ENCODE measurements at regions not wholly inside any gene's neighbourhood (a gene's known extent, or its start where the extent isn't known, plus 50 kb on each side); places are given as distances from the start of the nearest gene placed in this dataset.

GRCh38 chr2:145501920-145502319 is 982.0 kb upstream of the ZEB2 start:
- no peak for DNase-seq (ENCODE audit: low spot score)

GRCh38 chr2:145495590-145495989 is 975.7 kb upstream of the ZEB2 start:
- no peak for DNase-seq (ENCODE audit: low spot score)

GRCh38 chr2:145494441-145494840 is 974.5 kb upstream of the ZEB2 start:
- DNase-seq (ENCODE audit: low spot score) = no peak

GRCh38 chr2:145488571-145488970 is 968.7 kb upstream of the ZEB2 start:
- no peak for DNase-seq (ENCODE audit: low spot score)

GRCh38 chr2:145484448-145485097 is 964.7 kb upstream of the ZEB2 start:
- peak; percentile 59 for DNase-seq (ENCODE audit: low spot score)

GRCh38 chr2:145483854-145484253 is 963.9 kb upstream of the ZEB2 start:
- DNase-seq (ENCODE audit: low spot score) = no peak

- no peak for DNase-seq (ENCODE audit: low spot score)
Measured at GRCh38 chr2:145481334-145481922, 961.5 kb upstream of the ZEB2 start.

GRCh38 chr2:145464866-145465265 is 944.9 kb upstream of the ZEB2 start:
- DNase-seq (ENCODE audit: low spot score) = no peak

- peak; percentile 2 for DNase-seq (ENCODE audit: low spot score)
Measured at GRCh38 chr2:145460112-145460511, 940.2 kb upstream of the ZEB2 start.

GRCh38 chr2:145431181-145431951 is 911.4 kb upstream of the ZEB2 start:
- peak; percentile 11 for DNase-seq (ENCODE audit: low spot score)

GRCh38 chr2:145423809-145424208 is 903.9 kb upstream of the ZEB2 start:
- DNase-seq (ENCODE audit: low spot score) = no peak

GRCh38 chr2:145422576-145422975 is 902.7 kb upstream of the ZEB2 start:
- no peak for DNase-seq (ENCODE audit: low spot score)

- peak; percentile 16 for DNase-seq (ENCODE audit: low spot score)
Measured at GRCh38 chr2:145421841-145422240, 901.9 kb upstream of the ZEB2 start.

GRCh38 chr2:145416640-145417039 is 896.7 kb upstream of the ZEB2 start:
- DNase-seq (ENCODE audit: low spot score) = no peak

GRCh38 chr2:145415151-145415550 is 895.2 kb upstream of the ZEB2 start:
- DNase-seq (ENCODE audit: low spot score) = no peak

- DNase-seq (ENCODE audit: low spot score) = no peak
Measured at GRCh38 chr2:145413261-145414030, 893.5 kb upstream of the ZEB2 start.

- no peak for DNase-seq (ENCODE audit: low spot score)
Measured at GRCh38 chr2:145412155-145412554, 892.2 kb upstream of the ZEB2 start.

- DNase-seq (ENCODE audit: low spot score) = no peak
Measured at GRCh38 chr2:145411493-145411892, 891.6 kb upstream of the ZEB2 start.

GRCh38 chr2:145410086-145410485 is 890.2 kb upstream of the ZEB2 start:
- DNase-seq (ENCODE audit: low spot score) = no peak

- no peak for DNase-seq (ENCODE audit: low spot score)
Measured at GRCh38 chr2:145408980-145409379, 889.1 kb upstream of the ZEB2 start.

GRCh38 chr2:145404690-145405089 is 884.8 kb upstream of the ZEB2 start:
- no peak for DNase-seq (ENCODE audit: low spot score)

- no peak for DNase-seq (ENCODE audit: low spot score)
Measured at GRCh38 chr2:145402706-145403277, 882.9 kb upstream of the ZEB2 start.

Data from GM03348 (cell line).